Activated T-cell treated with anti-CD3 and anti-CD28 coated beads for 24 hours (primary cell): ENCODE measurements at regions not wholly inside any gene's neighbourhood (a gene's known extent, or its start where the extent isn't known, plus 50 kb on each side); places are given as distances from the start of the nearest gene placed in this dataset.

ENCODE experiments used
- DNase-seq: peaks from one replicate; pipeline ENCODE4 v3.0.0-alpha.2; 2020; ENCODE audit warnings: low read depth

- DNase-seq, result no peak
Measured at GRCh38 chr1:229971141-229971540, 95.9 kb upstream of the GALNT2 start.

GRCh38 chr1:229972600-229973296 lies 94.3 kb upstream of the GALNT2 start:
- DNase-seq, result no peak

- no peak for DNase-seq
Measured at GRCh38 chr1:229973297-229973612, 93.8 kb upstream of the GALNT2 start.

- no peak for DNase-seq
Measured at GRCh38 chr1:229975047-229975446, 92.0 kb upstream of the GALNT2 start.

- no peak for DNase-seq
Measured at GRCh38 chr1:229980009-229980408, 87.0 kb upstream of the GALNT2 start.

- DNase-seq, result no peak
Measured at GRCh38 chr1:229981736-229982135, 85.3 kb upstream of the GALNT2 start.

- no peak for DNase-seq
Measured at GRCh38 chr1:229984310-229984991, 82.6 kb upstream of the GALNT2 start.

GRCh38 chr1:229984992-229985612 lies 81.9 kb upstream of the GALNT2 start:
- no peak for DNase-seq

GRCh38 chr1:229985613-229986010 lies 81.4 kb upstream of the GALNT2 start:
- no peak for DNase-seq

- no peak for DNase-seq
Measured at GRCh38 chr1:229986737-229987337, 80.2 kb upstream of the GALNT2 start.

GRCh38 chr1:229987953-229988352 lies 79.1 kb upstream of the GALNT2 start:
- no peak for DNase-seq

GRCh38 chr1:229988534-229988933 lies 78.5 kb upstream of the GALNT2 start:
- DNase-seq, result no peak

GRCh38 chr1:229989591-229990248 lies 77.3 kb upstream of the GALNT2 start:
- no peak for DNase-seq

- DNase-seq, result no peak
Measured at GRCh38 chr1:229990326-229990725, 76.7 kb upstream of the GALNT2 start.

- no peak for DNase-seq
Measured at GRCh38 chr1:229991104-229991513, 75.9 kb upstream of the GALNT2 start.

- DNase-seq, result no peak
Measured at GRCh38 chr1:229991724-229992333, 75.2 kb upstream of the GALNT2 start.

- no peak for DNase-seq
Measured at GRCh38 chr1:229993060-229993459, 74.0 kb upstream of the GALNT2 start.

- no peak for DNase-seq
Measured at GRCh38 chr1:229993894-229994293, 73.1 kb upstream of the GALNT2 start.

- DNase-seq, result no peak
Measured at GRCh38 chr1:229999004-229999670, 67.9 kb upstream of the GALNT2 start.

- DNase-seq, result no peak
Measured at GRCh38 chr1:230000493-230001184, 66.4 kb upstream of the GALNT2 start.
